Tibial nerve (tissue), 3 donors: ENCODE measurements at regions not wholly inside any gene's neighbourhood (a gene's known extent, or its start where the extent isn't known, plus 50 kb on each side); places are given as distances from the start of the nearest gene placed in this dataset.

Source experiments
- EP300 ChIP-seq, 2 donors: sonication (generic); formaldehyde crosslinking; IDR thresholded peaks; one replicate each; pipeline ENCODE4 v1.6.1; 2017; ENCODE audit warnings: antibody characterized with exemption in 2 of 2, mild to moderate bottlenecking in 1 of 2
- POLR2A ChIP-seq, 2 donors: fragments of 450-650 bp; IDR thresholded peaks; one replicate each; pipeline ENCODE4 v1.6.1; 2017; ENCODE audit warnings: antibody characterized with exemption in 2 of 2, mild to moderate bottlenecking in 2 of 2, moderate library complexity in 2 of 2

DNA sequence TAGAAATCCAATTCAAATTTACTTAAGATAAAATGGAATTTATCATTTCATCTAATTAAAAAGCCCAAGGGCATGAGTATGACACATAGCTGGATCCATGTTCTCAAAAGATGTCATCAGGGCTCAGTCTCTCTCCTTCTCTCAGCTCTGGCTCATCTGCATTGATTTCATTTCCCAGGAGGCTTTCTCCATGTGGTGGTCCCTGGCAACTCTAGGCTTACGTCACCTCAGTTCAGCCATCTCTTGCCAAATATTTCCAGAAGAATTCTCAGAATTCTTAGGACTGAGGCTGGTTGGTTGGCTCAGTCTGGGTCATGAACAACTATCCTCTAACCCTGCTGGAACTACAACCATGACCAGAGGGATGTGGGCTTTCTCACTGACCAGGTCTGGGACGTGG lies 65.3 kb downstream of the FOS start:
- TF ChIP-seq EP300 (IDR thresholded peaks at IDR 0.05) (no peak), POLR2A (IDR thresholded peaks at IDR 0.05) (no peak)
